ENCODE measurements at regions not wholly inside any gene's neighbourhood (a gene's known extent, or its start where the extent isn't known, plus 50 kb on each side); places are given as distances from the start of the nearest gene placed in this dataset.

DNA sequence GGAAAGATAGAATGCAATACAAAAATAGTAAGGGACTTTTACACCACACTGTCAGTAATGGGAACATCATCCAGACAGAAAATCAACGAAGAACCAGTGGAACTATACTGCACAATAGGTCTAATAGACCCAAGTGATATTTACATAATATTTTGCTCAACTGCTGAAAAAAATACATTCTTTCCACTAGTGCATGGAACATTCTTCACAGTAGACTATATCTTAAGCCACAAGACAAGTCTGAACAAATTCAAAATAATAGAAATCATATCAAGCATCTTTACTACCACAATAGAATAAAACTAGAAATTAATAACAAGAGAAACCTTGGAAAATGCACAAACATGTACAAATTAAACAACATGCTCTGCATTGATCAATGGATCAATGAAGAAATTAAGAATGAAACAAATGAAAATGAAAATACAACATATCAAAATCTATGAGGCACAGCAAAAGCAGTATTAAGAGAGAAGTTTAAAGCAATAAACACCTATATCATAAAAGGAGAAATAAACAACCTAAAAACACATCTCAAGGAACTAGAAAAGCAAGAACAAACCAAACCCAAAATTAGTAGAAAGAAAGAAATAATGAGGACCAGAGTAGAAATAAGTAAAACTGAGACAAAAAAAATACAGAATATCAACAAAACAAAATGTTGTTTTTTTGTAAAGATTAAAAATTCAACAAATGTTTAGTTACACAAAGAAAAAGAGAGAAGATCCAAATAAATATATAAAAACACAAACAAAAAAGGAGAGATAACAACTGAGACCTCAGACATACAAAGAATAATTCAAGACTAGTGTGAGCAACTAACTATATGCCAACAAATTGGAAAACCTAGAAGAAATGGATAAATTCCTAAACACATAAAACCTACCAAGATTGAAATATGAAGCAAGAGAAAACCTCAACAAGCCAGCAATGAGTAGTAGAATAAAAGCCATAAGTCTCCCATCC lies 51.5 kb upstream of the ANTXR2 start:
- no peak for DNase-seq (ENCODE audit: low read depth in 2 of 2, low spot score in 1 of 2)

All from stimulated activated CD8-positive, alpha-beta memory T cell treated with anti-CD3 and anti-CD28 coated beads, Interleukin-4, amount 100 ng/mL, for 4 hours (primary cell).